IMR-90 (cell line): ENCODE measurements at regions not wholly inside any gene's neighbourhood (a gene's known extent, or its start where the extent isn't known, plus 50 kb on each side); places are given as distances from the start of the nearest gene placed in this dataset.

Source experiments
- CTCF ChIP-seq: conservative IDR thresholded peaks from 2 replicates; pipeline ENCODE4 v1.5.1; 2012; ENCODE audit warnings: mild to moderate bottlenecking, low read depth, low read length, improper control_type of control experiment
- MAZ ChIP-seq: IDR thresholded peaks from 2 replicates; pipeline ENCODE4 v1.6.1; 2012; ENCODE audit warnings: low read depth, mild to moderate bottlenecking, low read length, improper control_type of control experiment, moderate library complexity, borderline replicate concordance
- MXI1 ChIP-seq: IDR thresholded peaks from 2 replicates; pipeline ENCODE4 v1.6.1; 2012; ENCODE audit warnings: low read depth, mild to moderate bottlenecking, low read length, moderate library complexity, borderline replicate concordance
- POLR2A ChIP-seq: IDR thresholded peaks from 2 replicates; pipeline ENCODE4 v1.6.1; 2012; ENCODE audit warnings: mild to moderate bottlenecking, low read depth, low read length
- RAD21 ChIP-seq: IDR thresholded peaks from 2 replicates; pipeline ENCODE4 v1.6.1; 2012; ENCODE audit warnings: low read length, improper control_type of control experiment

- no peak for TF ChIP-seq MXI1
- TF ChIP-seq CTCF, result no peak
- TF ChIP-seq RAD21, result no peak
- no peak for TF ChIP-seq MAZ
- TF ChIP-seq POLR2A, result no peak
Observed at GRCh38 chr13:29978211-29978610, 127.8 kb upstream of the UBL3 start.
